ENCODE measurements at regions not wholly inside any gene's neighbourhood (a gene's known extent, or its start where the extent isn't known, plus 50 kb on each side); places are given as distances from the start of the nearest gene placed in this dataset.

- Mint-ChIP-seq H3K27me3 (ENCODE audit: insufficient read depth, low read depth, poor library complexity) (peaks cover 7% of the 10 kb centered on the region), H3K27ac (no peak overlapping the region), H3K9me3 (no peaks in the 10 kb centered on the region; the same call in 1 of the 3 replicates), H3K4me3 (no peak overlapping the region), H3K36me3 (ENCODE audit: low read depth) (peaks cover 25% of the 10 kb centered on the region), H3K4me1 (no peaks in the 10 kb centered on the region)
- ATAC-seq (no peak), DNase-seq (ENCODE audit: low spot score) (no peak)
- Histone ChIP-seq H3K4me3 (no peak overlapping the region), H2AFZ (no peak overlapping the region), H4K20me1 (replicated peaks; ENCODE audit: insufficient read depth) (no peaks in the 10 kb centered on the region), H3F3A (replicated peaks; ENCODE audit: low read depth) (no peaks in the 10 kb centered on the region), H3K36me3 (ENCODE audit: insufficient read depth) (0 out of 2 replicates have a peak, but pooled peaks cover 1% of the 10 kb centered on the region), H3K27ac (ENCODE audit: low read depth) (no peak overlapping the region), H3K79me2 (replicated peaks; ENCODE audit: insufficient read depth) (no peaks in the 10 kb centered on the region), H3K4me1 (ENCODE audit: insufficient read depth) (no peaks in the 10 kb centered on the region), H3K27me3 (ENCODE audit: insufficient read depth) (no peaks in the 10 kb centered on the region), H3K4me2 (no peak overlapping the region), H3K9me2 (ENCODE audit: insufficient read depth) (no peaks in the 10 kb centered on the region)
- TF ChIP-seq, protein P1, sequence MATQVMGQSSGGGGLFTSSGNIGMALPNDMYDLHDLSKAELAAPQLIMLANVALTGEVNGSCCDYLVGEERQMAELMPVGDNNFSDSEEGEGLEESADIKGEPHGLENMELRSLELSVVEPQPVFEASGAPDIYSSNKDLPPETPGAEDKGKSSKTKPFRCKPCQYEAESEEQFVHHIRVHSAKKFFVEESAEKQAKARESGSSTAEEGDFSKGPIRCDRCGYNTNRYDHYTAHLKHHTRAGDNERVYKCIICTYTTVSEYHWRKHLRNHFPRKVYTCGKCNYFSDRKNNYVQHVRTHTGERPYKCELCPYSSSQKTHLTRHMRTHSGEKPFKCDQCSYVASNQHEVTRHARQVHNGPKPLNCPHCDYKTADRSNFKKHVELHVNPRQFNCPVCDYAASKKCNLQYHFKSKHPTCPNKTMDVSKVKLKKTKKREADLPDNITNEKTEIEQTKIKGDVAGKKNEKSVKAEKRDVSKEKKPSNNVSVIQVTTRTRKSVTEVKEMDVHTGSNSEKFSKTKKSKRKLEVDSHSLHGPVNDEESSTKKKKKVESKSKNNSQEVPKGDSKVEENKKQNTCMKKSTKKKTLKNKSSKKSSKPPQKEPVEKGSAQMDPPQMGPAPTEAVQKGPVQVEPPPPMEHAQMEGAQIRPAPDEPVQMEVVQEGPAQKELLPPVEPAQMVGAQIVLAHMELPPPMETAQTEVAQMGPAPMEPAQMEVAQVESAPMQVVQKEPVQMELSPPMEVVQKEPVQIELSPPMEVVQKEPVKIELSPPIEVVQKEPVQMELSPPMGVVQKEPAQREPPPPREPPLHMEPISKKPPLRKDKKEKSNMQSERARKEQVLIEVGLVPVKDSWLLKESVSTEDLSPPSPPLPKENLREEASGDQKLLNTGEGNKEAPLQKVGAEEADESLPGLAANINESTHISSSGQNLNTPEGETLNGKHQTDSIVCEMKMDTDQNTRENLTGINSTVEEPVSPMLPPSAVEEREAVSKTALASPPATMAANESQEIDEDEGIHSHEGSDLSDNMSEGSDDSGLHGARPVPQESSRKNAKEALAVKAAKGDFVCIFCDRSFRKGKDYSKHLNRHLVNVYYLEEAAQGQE (IDR thresholded peaks at IDR 0.05; ENCODE audit: unreplicated experiment), result no peak
Measured at GRCh38 chr20:43271980-43272379, 82.3 kb upstream of the PTPRT start.

DNA sequence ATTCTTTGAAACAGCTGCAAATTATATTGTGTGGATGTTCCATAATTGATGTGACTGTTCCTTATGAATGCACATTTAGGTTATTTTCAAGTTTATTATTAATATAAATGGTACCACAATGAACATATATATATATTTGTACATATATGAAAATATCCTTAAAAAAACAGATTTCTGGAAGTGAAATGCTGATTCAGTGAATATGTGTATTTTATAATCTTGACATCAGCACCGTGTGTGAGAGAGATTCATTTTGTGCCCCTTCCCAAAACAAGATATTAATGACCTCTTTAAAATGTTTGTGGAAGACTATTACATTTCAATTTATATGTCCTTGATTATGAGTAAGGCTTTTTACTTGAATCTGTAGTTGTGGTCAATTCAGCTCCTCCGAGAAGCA is 75.7 kb upstream of the PTPRT start:
- Mint-ChIP-seq H3K27me3 (ENCODE audit: insufficient read depth, low read depth, poor library complexity) (no peaks in the 10 kb centered on the region), H3K27ac (no peak overlapping the region), H3K4me1 (no peaks in the 10 kb centered on the region), H3K9me3 (no peaks in the 10 kb centered on the region; the same call in 1 of the 3 replicates), H3K36me3 (ENCODE audit: low read depth) (peaks cover 26% of the 10 kb centered on the region), H3K4me3 (no peak overlapping the region)
- no peaks in the 10 kb centered on the region for H4K20me1 ChIP-seq (replicated peaks; ENCODE audit: insufficient read depth)
- no peaks in the 10 kb centered on the region for H3K27me3 ChIP-seq (ENCODE audit: insufficient read depth)
- no peaks in the 10 kb centered on the region for H3K9me2 ChIP-seq (ENCODE audit: insufficient read depth)
- no peaks in the 10 kb centered on the region for H3K79me2 ChIP-seq (replicated peaks; ENCODE audit: insufficient read depth)
- H3K36me3 ChIP-seq (ENCODE audit: insufficient read depth), result peaks cover 2% of the 10 kb centered on the region; the same call in 1 of the 2 replicates
- ATAC-seq (no peak), DNase-seq (ENCODE audit: low spot score) (no peak)
- H3K4me1 ChIP-seq (ENCODE audit: insufficient read depth), result no peaks in the 10 kb centered on the region
- no peak overlapping the region for H2AFZ ChIP-seq
- H3F3A ChIP-seq (replicated peaks; ENCODE audit: low read depth), result no peaks in the 10 kb centered on the region
- no peak overlapping the region for H3K27ac ChIP-seq (ENCODE audit: low read depth)
- H3K4me2 ChIP-seq, result no peak overlapping the region
- H3K4me3 ChIP-seq, result no peak overlapping the region
- TF ChIP-seq ZNF114 (CRISPR knock-in tag; IDR thresholded peaks at IDR 0.05), result no peak
- no peak for TF ChIP-seq POLR2AphosphoS5 (IDR thresholded peaks at IDR 0.05; ENCODE audit: low read depth)
- TF ChIP-seq, protein P2, sequence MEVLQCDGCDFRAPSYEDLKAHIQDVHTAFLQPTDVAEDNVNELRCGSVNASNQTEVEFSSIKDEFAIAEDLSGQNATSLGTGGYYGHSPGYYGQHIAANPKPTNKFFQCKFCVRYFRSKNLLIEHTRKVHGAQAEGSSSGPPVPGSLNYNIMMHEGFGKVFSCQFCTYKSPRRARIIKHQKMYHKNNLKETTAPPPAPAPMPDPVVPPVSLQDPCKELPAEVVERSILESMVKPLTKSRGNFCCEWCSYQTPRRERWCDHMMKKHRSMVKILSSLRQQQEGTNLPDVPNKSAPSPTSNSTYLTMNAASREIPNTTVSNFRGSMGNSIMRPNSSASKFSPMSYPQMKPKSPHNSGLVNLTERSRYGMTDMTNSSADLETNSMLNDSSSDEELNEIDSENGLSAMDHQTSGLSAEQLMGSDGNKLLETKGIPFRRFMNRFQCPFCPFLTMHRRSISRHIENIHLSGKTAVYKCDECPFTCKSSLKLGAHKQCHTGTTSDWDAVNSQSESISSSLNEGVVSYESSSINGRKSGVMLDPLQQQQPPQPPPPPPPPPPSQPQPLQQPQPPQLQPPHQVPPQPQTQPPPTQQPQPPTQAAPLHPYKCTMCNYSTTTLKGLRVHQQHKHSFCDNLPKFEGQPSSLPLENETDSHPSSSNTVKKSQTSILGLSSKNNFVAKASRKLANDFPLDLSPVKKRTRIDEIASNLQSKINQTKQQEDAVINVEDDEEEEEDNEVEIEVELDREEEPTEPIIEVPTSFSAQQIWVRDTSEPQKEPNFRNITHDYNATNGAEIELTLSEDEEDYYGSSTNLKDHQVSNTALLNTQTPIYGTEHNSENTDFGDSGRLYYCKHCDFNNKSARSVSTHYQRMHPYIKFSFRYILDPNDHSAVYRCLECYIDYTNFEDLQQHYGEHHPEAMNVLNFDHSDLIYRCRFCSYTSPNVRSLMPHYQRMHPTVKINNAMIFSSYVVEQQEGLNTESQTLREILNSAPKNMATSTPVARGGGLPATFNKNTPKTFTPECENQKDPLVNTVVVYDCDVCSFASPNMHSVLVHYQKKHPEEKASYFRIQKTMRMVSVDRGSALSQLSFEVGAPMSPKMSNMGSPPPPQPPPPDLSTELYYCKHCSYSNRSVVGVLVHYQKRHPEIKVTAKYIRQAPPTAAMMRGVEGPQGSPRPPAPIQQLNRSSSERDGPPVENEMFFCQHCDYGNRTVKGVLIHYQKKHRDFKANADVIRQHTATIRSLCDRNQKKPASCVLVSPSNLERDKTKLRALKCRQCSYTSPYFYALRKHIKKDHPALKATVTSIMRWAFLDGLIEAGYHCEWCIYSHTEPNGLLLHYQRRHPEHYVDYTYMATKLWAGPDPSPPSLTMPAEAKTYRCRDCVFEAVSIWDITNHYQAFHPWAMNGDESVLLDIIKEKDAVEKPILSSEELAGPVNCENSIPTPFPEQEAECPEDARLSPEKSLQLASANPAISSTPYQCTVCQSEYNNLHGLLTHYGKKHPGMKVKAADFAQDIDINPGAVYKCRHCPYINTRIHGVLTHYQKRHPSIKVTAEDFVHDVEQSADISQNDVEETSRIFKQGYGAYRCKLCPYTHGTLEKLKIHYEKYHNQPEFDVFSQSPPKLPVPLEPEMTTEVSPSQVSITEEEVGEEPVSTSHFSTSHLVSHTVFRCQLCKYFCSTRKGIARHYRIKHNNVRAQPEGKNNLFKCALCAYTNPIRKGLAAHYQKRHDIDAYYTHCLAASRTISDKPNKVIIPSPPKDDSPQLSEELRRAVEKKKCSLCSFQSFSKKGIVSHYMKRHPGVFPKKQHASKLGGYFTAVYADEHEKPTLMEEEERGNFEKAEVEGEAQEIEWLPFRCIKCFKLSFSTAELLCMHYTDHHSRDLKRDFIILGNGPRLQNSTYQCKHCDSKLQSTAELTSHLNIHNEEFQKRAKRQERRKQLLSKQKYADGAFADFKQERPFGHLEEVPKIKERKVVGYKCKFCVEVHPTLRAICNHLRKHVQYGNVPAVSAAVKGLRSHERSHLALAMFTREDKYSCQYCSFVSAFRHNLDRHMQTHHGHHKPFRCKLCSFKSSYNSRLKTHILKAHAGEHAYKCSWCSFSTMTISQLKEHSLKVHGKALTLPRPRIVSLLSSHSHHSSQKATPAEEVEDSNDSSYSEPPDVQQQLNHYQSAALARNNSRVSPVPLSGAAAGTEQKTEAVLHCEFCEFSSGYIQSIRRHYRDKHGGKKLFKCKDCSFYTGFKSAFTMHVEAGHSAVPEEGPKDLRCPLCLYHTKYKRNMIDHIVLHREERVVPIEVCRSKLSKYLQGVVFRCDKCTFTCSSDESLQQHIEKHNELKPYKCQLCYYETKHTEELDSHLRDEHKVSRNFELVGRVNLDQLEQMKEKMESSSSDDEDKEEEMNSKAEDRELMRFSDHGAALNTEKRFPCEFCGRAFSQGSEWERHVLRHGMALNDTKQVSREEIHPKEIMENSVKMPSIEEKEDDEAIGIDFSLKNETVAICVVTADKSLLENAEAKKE (CRISPR knock-in tag; IDR thresholded peaks at IDR 0.05), result no peak
- TF ChIP-seq EZH2phosphoT487 (IDR thresholded peaks at IDR 0.05; ENCODE audit: unreplicated experiment), result no peak
- TF ChIP-seq, protein P3, sequence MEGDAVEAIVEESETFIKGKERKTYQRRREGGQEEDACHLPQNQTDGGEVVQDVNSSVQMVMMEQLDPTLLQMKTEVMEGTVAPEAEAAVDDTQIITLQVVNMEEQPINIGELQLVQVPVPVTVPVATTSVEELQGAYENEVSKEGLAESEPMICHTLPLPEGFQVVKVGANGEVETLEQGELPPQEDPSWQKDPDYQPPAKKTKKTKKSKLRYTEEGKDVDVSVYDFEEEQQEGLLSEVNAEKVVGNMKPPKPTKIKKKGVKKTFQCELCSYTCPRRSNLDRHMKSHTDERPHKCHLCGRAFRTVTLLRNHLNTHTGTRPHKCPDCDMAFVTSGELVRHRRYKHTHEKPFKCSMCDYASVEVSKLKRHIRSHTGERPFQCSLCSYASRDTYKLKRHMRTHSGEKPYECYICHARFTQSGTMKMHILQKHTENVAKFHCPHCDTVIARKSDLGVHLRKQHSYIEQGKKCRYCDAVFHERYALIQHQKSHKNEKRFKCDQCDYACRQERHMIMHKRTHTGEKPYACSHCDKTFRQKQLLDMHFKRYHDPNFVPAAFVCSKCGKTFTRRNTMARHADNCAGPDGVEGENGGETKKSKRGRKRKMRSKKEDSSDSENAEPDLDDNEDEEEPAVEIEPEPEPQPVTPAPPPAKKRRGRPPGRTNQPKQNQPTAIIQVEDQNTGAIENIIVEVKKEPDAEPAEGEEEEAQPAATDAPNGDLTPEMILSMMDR (conservative IDR thresholded peaks at IDR 0.05; ENCODE audit: low read depth in 2 of 2), result no peak
- TF ChIP-seq STAT1 (IDR thresholded peaks at IDR 0.05; ENCODE audit: unreplicated experiment), result no peak

All from GM23338 (cell line).